UCSD-AML1 (cell line): ENCODE measurements at regions not wholly inside any gene's neighbourhood (a gene's known extent, or its start where the extent isn't known, plus 50 kb on each side); places are given as distances from the start of the nearest gene placed in this dataset.
"Not testable (repeated sequence)": the region's sequence is repeated elsewhere in the genome, so short reads cannot be mapped to it uniquely, and the experiment has no call there.

ENCODE experiments used
- DNase-seq: peaks from one replicate; lab custom pipeline; 2025; ENCODE audit not compliant: unreplicated experiment; lab: John Stamatoyannopoulos, UW

DNA sequence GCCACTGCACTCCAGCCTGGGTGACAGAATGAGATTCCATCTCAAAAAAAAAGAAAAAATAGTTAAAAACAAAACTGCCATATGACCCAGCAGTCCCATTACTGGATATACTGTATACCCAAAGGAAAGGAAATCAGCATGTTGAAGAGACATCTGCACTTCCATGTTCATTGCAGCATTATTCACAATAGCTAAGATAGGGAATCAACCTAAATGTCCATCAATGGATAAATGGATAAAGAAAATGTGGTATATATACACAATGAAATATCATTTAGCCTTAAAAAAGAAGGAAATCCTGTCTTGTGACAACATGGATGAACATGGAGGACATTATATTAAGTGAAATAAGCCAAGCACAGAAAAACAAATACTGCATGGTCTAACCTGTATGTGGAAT is 160.7 kb downstream of the DUSP6 start:
- DNase-seq, result not testable (repeated sequence)

DNA sequence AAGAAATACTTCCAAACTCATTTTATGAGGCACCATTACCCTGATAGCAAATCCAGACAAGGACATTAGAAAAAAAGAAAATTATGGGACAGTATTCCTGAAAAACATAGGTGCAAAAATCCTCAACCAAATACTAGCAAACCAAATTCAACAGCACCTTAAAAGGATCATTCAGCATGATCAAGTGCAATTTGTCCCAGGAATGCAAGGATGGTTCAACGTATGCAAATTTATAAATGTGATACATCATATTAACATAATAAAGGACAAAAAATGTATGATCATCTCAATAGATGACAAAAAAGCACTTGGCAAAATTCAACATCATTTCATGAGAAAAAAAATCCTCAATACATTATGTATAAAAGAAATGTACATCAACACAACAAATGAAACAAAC is 162.9 kb downstream of the DUSP6 start:
- no peak for DNase-seq

DNA sequence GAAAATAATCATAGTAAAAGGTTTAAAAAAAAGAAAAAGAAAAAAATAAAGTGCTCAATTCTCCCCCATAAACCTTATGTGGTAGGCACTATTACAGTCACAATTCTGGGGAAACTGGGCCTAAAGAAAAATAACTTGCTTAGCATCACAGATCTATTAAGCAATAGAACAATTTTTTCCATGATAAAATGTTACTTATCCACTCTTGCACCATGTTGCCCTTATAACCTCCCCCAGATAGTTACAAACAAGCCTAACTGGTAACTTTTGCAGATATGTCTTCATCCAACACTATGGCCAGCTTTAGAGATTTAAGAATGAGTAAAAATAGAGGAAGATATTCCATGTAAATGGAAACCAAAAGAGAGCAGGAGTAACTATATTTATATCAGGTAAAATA is 164.8 kb downstream of the DUSP6 start:
- DNase-seq, result no peak

DNA sequence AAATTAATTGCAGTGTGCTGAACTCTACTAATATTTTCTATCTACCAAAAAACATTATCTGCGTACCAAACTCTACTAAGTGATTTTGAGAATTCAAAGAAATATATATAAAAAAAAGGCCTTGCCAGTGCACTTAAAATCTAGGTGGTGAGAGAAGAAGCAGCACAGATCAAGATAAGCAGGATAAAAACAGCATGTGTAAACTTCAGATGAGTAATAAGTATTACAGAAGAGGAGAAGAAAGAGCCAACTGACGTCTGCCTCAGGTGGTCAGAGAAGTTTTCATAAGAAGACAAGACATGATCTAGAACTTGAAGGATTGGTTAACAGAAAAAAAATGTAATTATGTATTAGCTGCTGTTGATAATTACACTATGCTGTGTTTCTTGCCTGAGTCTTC is 166.4 kb downstream of the DUSP6 start:
- DNase-seq, result no peak

DNA sequence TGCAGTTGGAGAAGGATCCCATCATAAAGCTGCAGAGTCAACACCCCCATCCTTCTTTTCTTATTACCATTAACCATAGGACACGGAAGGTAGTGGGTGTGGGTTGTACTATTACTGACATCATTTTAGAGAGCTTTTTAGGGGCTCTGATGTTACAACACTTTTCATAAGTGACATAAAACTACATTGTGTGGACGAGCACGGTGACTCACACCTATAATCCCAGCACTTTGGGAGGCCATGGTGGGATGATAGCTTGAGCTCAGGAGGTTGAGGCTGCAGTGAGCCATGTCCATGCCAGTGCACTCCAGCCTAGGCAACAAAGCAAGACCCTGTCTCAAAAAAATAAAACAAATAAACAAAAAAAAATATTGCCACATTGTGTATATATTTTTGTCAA is 167.1 kb downstream of the DUSP6 start:
- no peak for DNase-seq

DNA sequence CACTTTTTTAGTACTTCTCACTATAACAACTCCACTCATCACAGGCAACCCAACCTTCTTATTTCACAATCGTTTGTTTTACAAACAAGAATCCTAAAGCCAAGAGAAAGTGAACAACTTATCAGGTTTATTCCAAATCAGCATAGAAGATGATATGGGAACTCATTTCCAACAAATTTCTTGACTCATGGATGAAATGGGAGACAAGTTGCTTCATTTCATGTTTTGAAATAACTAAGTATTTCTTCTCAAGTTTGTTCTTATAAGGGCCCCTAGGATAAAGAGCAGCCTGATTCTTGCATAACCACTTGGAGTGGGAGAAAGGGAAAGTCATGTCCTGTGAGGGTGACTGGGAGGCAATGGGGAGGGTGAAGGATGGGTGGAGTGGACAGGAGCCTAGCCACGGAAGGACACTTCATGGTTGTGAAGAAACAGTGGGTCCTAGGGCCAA is 168.3 kb downstream of the DUSP6 start:
- no peak for DNase-seq

DNA sequence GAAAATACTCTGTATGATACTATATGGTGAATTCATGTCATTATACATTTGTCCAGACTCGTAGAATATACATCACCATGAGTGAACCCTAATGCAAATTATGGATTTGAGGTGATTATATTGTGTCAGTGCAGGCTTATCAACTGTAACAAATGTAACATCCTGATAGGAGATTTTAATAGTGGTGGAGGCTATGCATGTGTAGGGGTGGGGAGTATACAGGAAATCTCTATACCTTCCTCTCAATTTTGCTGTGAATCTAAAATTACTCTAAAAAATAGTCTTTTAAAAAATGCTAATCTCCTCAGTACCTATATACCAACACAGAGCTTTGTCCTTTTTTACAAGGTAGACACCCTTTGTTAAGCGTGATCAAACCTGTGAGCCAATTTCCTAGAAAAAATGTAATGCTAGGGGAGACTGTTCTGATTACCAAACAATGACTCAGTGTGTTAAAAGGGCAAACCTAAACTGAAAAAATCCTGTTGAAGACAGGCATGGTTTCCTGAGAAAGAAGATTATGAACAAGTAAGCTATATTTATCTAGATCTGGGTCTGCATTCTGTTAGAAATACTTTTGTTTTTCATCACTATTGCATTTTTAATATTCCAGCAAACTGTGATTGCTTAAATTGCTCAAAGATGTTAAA is 170.9 kb downstream of the DUSP6 start:
- no peak for DNase-seq

DNA sequence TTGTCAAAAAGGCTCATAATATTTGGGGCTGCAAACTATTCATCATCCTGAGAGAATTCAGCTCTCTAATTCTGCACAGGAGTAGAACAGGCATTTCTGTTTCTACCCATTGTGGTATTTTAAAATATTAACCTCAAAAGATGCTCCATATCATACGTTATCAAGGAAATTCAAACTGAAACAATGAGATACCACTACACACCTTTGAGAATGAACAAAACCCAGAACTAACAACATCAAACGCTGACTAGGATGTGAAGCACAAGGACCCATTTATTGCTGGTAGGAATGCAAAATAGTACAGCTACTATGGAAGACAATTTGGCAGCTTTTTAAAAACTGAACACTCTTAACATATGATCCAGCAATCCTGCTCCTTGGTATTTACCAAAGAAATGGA is 171.8 kb downstream of the DUSP6 start:
- no peak for DNase-seq

DNA sequence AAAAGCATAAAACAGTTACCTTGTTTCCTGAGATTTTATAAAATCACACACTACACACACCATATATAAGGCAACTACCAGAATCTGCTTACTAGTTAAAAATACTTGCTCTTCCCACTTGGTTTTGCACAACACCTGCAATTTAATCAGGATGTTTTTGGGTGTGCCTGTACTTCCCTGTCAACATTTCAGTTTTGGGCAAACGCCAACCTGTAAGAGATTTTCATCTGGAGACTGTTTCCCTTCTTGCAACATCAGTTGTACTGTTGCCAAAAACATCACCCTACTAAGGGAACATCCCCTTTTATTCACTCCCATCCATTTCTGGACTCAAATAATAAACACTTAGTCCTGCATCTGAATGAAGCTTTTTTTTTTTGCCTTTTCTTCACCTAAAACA is 172.3 kb downstream of the DUSP6 start:
- DNase-seq, result no peak

DNA sequence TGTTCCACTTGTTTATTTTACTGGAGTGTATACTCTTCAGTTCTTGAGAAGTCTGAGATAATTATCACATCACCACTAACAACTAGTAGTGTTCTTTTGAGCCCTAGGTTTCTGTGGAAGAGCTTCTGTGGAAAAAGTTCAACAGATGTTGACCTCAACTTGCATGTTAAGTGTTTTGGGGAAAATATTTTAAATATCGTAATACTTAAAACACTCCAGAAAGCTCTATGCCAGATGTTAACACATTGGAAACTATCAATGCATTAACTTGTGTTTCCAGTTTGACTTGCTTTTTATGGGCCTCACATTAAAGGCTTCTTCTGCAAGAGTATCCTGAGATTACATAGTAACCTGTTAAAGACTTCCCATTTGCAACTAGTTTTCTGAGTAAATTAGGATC is 173.1 kb downstream of the DUSP6 start:
- no peak for DNase-seq

DNA sequence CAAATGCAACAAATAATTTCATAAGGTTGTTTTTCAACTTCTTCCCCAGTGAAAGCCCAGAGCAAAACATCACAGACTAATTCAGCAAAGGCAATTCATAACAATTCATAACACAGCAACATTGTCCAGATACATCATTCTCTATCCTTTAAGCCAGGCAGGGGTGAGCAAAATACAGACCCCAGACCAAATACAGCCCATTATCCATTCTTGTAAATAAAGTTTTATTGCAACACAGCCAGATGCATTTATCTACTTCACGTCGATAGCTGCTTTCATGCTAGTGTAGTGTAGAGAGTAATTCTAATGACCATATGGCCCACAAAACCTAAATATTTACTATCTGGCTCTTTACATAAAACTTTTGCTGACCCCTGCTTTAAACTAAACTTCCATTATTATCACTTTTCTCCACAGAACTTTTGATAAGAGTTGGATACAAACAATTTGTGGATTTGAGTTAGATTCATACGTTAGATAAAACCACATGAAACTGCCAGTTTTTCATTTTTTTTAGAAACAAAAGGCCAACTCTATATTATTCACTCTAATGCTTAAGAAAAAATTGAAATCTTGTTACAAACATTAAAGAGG is 174.4 kb downstream of the DUSP6 start:
- DNase-seq, result no peak

DNA sequence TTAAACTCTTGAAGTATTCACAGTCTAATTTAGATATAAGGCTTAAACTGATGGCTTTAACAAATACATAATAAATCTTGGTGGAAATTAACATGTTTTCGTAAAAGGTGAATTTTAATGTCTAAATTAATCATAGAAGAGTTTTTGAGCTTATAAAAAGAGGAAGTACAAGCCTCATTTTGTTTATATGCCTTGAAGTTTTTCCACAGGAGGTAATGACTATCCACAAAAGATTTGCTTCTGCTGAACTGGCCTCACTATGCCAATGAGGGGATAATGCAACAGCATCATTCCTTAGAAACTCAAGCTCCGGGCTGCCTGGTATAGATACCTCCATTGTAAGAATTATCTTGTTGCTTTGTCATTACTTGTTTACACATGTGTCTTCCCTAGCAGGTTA is 175.6 kb downstream of the DUSP6 start:
- no peak for DNase-seq

DNA sequence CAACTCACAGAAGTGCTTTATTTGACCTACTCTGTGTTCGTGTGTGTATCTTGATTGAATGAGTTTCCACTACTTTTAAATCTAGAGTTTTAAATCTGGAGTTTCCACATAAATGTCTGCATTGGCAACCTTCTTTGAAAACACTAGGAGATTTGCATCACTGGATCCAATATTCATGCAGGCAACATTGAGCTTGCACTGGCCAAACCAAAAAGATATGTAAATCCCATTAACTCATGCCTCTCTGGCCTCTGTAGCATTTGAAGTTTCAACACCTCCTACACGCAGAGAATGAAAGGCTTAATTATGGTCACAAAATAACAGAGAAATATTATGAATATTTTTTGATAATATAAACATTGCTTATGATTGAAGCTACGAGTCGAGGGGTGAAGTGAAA is 178.6 kb downstream of the DUSP6 start:
- DNase-seq, result no peak

DNA sequence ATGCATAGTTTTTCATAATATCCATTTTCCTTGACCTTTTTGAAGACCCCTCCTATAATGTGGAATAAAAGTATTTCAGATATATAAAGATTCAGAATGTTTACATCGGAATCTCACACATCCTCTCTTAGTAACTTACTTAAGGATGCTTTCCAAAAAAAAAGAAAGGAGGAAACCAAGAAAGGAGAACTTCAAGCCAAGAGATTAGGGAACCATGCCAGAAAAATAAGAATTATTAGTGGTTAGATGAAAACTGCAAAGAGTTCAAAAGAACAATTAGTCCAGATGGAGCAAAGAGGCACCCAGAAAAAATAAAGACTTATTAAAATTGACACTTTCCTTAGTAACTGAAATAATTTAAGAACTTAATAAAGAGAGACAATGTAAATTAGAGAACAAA is 179.2 kb downstream of the DUSP6 start:
- no peak for DNase-seq

DNA sequence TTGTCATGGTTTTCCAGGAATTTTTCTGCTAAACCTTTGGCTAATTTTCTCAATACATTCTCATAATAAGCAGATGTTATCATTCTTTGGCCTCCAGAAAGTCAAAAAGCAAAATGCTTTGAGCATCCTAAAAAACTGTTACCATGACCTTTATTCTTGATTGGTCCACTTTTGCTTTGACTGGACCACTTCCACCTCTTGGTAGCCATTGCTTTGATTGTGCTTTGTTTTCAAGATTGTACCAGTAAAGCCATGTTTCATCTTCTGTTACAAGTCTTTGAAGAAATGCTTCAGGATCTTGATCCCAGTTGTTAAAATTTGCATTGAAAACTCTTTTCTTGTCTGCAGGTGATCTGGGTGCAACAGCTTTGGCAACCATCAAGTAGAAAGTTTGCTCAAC is 180.1 kb downstream of the DUSP6 start:
- no peak for DNase-seq

DNA sequence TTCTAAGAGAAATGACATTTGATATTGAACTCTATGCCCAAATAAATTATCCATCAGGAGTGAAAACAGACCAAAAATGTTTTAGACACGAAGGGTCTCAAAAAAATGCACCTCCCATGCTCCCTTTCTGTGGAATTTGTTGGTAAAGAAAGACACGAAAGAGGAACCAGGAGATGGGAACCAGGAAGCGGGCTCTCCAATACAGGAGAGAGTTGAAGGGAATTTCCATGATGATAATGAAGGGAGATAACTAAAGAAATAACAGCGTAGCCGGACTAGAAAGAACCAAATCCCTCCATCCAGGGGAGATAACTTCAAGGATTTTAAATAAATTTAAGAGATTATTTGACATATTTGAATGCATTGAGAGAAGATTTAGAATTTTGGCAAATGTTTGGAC is 183.0 kb downstream of the DUSP6 start:
- no peak for DNase-seq

DNA sequence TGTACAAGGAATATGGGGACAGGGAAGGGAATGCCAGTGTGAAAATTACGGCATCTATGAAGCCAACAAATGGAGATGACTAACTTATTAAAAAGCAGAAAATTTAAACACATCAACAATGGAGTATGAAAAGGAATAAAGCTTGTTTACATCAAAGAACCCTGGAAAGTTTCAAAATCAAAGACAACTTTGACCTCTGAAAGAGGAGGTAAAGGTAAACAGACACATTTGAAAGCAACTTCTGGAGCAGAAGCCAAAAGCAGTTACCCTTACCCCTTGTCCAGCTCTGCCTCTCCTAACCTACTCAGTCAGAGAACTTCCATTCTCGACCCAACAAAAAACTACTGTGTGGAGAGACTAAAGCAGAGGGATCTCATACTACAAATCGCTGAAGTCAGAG is 184.3 kb downstream of the DUSP6 start:
- no peak for DNase-seq

DNA sequence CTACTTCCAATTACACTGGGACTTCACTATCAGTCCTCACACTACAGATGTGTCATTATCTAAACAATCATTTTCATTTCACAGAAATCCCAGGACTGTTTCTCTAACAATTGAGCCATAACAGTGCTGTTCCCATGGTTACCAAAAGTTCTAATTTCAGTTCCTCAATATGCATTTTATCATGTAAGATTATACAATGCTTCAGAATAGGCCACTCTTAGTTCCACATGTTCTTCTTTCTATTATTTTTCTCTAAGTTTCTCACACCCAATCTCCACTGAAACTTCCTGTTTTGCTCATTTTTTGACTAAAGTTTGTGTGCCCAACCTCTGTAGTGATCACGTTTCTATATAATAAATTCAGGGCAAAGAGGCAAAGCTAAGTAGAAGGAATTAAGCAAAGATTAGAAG is 185.8 kb downstream of the DUSP6 start:
- DNase-seq, result no peak

DNA sequence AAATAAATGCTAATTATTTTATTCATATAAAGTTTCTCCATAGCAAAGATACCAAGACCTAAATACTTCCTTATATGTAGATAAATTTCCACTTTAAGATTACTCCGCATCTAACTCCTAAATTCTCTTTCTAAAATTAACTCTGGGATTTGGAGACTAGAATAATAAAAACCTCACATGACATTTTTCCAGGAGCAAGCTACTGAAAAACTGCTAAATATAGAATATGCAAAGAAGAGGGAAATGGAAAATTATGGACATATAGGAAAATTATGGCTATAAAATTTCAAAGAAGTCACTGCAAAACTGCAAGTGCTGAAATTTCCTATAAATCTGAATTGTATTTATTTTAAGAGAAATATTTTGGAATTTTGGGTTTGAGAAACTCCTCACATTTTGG is 186.2 kb downstream of the DUSP6 start:
- no peak for DNase-seq

DNA sequence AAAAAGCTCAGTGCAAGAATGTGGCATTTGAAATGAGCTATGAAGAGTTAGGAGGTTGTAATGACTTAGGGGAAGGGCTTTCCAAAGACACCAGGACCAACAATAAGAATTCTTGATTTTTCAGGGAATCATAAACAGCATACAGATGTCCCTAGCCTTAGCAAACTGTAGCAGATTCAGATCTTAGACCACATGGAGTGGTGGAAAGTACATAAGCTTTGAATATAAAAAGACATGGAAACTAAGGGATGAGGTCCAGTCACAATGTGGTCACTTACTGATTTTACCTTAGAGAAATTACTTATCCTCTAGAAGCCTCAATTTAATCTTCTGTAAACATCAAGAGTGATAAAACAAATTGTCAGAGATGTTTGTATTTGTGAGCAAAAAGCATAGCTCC is 186.6 kb downstream of the DUSP6 start:
- DNase-seq, result no peak

DNA sequence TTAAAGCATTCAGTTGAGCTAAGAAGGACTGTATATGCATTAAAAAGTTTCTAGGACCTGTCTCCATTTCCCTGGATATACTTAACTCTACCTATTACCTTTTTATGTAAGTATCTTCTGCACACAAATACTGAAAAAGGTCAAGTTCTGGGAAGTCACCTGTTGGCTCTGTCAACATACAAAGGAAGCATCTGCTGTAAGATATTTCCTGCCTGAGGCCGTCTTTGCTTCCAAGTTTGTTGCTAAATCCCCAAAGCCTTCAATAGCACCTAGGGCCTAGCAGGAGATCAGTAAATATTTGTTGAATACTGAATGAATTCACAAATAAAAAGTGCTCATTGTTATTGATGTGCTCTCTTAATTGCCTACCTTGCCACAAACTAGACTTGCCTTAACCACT is 188.4 kb downstream of the DUSP6 start:
- DNase-seq, result no peak

DNA sequence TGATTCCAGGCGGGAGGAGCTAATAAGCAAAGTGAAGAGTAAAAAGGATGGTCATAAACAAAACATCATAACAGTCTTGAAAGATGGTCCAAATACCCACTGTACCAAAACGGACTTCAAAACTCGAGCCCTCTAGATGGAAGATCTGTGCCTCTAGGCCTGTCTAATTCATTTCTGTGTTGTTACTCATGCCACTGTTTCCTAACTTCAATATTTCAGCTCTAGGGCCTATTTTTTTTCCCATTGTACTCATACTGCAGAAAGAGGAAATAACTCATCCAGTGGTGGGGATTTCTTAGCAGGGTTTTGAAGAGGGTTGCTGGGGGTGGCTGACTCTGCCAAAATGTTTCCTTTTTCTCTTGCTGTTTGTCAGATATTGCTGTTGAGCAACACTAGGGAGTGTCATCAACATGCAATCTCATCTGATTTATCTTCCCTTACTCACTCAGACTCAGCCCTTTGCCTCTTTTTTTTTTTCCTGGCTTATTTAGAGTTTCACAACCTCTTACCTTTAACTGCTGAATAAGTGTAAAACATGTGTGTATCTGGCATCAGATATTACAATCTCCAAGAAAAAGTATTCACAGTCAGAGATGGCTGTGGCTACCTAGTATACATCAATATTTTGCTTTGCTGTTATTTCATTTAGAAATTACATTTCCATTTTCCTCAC is 189.6 kb downstream of the DUSP6 start:
- DNase-seq, result peak; percentile 58

DNA sequence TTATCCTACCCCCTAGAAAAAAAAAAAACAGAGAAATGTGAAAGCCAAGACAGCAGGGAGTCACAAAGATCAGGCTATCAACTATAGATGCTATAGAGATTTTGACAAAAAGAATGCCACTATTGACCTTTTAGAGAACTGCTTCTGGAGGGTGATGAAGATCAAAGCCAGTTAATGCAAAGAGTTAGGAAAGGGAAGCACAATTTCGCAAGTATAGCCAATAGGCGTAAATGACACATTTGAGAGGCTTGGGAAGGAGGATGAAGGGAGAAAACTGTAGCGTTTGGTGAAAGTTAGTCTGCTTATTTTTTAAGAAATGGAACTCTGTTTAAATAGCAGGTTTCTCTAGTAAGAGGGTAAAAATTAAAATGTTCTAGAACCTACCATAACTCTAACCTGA is 190.7 kb downstream of the DUSP6 start:
- DNase-seq, result no peak
